ENCODE measurements at regions not wholly inside any gene's neighbourhood (a gene's known extent, or its start where the extent isn't known, plus 50 kb on each side); places are given as distances from the start of the nearest gene placed in this dataset.

- TF ChIP-seq CTCF (IDR thresholded peaks at IDR 0.05) (no peak), ZFX (IDR thresholded peaks at IDR 0.05; ENCODE audit: borderline replicate concordance) (no peak)
Measured at GRCh38 chr5:4547547-4547946, 592.6 kb upstream of the ADAMTS16 start.

All from 22Rv1 (cell line).